IPS-18c (cell line): ENCODE measurements at regions not wholly inside any gene's neighbourhood (a gene's known extent, or its start where the extent isn't known, plus 50 kb on each side); places are given as distances from the start of the nearest gene placed in this dataset.

Source experiments
- H3K4me3 ChIP-seq: 2 replicates; pipeline ENCODE4 v1.7.0; 2013; ENCODE audit warnings: low read depth, mild to moderate bottlenecking, low read length, moderate library complexity; ENCODE audit not compliant: insufficient read depth
- H3K9me3 ChIP-seq: one replicate; pipeline ENCODE4 v1.6.1; 2013; ENCODE audit warnings: mild to moderate bottlenecking, low read length, moderate library complexity; ENCODE audit not compliant: control insufficient read depth, insufficient read depth

DNA sequence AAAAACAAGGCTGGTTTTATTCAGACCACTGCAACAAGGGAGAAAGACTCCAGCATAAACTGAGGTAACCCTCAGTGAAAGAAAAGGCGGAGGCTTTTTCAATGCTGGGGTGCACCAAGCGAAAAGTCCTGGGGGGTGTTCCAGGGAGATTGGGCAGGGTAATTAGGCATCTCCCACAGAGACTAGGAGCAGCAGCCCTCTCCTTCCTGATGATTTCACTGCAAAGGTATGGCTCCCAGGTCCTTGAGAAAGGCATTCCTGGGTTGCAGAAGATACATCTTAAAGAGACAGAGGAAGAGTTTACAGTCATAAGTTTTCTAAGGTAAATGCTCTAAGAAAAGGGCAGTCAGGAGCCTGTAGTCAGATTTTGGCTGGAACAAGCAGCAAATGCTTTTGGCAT lies 412.0 kb downstream of the FOXO1 start:
- Histone ChIP-seq H3K4me3 (no peak overlapping the region), H3K9me3 (no peaks in the 10 kb centered on the region)

DNA sequence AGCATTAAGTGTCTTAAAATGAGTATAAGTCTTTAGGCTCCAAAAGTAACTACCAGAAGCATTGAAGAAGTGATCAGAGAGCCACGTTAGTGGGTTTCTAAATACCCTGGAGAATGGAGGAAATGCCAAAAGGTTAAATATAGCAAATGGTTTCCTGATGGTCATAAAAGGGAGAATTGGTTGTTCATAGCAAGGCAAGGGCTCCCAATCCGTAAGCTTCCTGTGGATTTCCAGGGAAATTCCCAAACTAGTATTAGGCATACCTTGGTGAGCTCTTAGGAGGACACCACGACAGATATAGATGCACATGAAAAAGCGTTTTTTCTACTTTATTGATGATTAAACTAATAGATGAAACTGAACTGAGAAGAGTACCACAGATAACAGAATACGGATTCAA lies 410.9 kb downstream of the FOXO1 start:
- no peaks in the 10 kb centered on the region for H3K9me3 ChIP-seq
- H3K4me3 ChIP-seq = no peak overlapping the region

GRCh38 chr13:40259899-40260298 lies 406.5 kb downstream of the FOXO1 start:
- no peaks in the 10 kb centered on the region for H3K9me3 ChIP-seq
- no peak overlapping the region for H3K4me3 ChIP-seq

GRCh38 chr13:40261336-40261735 lies 405.1 kb downstream of the FOXO1 start:
- Histone ChIP-seq H3K9me3 (no peaks in the 10 kb centered on the region), H3K4me3 (no peak overlapping the region)

DNA sequence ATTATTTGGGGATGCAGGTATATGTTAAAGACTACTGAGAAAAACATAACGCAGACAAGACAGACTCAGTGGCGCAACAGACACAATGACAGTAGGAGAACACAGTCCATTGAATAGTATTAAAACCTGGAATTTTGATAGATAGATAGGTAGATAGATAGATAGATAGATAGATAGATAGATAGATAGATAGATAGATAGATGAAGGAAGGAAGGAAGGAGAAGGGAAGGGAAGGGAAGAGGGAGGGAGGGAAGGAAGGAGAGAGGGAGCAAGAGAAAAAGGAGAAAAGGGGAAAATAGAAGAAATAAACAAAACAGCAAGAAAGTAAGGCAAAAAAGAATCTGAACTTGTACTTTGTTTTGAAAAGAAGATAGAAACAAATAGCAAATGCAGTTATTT lies 404.5 kb downstream of the FOXO1 start:
- Histone ChIP-seq H3K9me3 (no peaks in the 10 kb centered on the region), H3K4me3 (no peak overlapping the region)

- Histone ChIP-seq H3K9me3 (peaks cover 2% of the 10 kb centered on the region), H3K4me3 (no peak overlapping the region)
These were observed 397.4 kb downstream of the FOXO1 start for GRCh38 chr13:40269086-40269485.

GRCh38 chr13:40270726-40271125 lies 395.7 kb downstream of the FOXO1 start:
- H3K4me3 ChIP-seq = no peak overlapping the region
- peaks cover 2% of the 10 kb centered on the region for H3K9me3 ChIP-seq

DNA sequence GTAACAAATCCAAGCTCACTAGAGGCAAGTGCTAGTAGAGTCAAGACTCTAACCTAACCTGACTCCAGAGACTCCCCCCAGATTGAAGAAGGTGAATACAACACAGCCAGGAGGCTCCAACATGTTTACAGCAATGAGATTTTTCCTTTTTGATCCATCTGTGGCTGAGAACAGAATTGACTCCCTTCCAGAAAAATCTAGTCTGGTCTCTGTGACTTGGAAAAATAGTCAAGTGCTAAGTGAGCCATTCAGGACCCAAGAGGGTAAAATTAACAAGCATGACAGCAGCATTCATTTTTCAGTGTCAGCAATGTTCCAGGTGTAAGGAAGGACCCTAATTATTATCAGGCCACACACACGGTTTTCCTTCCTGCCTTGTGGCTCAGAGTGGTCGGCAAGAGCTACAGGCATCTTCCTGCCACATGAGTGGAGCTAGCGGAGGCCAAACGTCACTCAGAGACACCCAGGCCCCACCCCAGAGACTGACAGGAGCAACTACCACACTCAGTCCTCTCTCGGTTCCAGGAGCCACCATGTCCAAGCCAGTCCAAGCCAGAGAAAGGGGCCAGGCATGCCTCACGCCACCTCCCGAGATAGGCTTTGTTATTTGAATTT lies 395.1 kb downstream of the FOXO1 start:
- Histone ChIP-seq H3K4me3 (no peak overlapping the region), H3K9me3 (peaks cover 2% of the 10 kb centered on the region)

DNA sequence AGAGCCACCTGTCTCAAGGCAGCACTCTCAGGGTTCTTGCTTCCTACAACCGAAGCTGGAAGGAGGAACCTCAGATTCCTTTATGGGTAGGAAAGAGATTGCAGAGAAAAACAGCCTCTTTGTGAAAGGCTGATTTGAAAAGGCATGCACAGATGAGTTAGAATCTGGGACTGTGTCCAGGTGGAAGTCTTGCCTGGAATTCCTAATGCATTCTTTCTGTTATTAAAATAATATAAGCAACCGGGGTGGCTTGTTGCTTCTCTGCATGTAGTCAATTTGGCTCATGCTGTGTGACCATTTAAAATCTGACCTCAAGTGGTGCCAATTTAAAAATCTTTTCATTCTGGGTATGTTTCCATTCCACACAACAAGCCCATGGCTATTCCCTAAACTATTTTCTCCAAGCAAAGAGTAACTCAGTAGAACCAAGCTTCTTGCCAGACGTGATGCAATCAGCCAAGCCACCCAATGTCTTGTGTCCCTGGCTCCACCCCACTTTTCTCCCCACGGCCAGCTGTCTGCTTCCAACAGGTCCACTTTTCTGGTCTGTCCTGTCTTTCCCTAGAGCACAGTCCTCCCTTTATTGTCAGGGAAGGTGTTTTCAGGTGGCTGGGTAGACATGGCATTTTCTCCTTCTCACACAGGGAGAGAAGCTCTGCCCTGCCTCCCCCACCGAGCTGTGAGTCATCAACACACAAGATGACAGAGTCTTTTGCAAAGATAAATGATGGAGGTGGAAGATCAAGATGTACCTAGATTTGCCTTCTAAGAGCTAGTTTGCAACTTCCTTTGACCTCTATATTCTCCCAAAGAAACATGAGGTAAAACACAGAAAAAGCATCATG lies 394.3 kb downstream of the FOXO1 start:
- no peak overlapping the region for H3K4me3 ChIP-seq
- peaks cover 2% of the 10 kb centered on the region for H3K9me3 ChIP-seq

- H3K9me3 ChIP-seq = peaks cover 2% of the 10 kb centered on the region
- no peak overlapping the region for H3K4me3 ChIP-seq
These were observed 393.7 kb downstream of the FOXO1 start for GRCh38 chr13:40272776-40273139.

- no peak overlapping the region for H3K4me3 ChIP-seq
- H3K9me3 ChIP-seq = peaks cover 2% of the 10 kb centered on the region
These were observed 393.0 kb downstream of the FOXO1 start for GRCh38 chr13:40273253-40274025.

GRCh38 chr13:40274103-40274502 lies 392.3 kb downstream of the FOXO1 start:
- Histone ChIP-seq H3K9me3 (peaks cover 2% of the 10 kb centered on the region), H3K4me3 (no peak overlapping the region)

DNA sequence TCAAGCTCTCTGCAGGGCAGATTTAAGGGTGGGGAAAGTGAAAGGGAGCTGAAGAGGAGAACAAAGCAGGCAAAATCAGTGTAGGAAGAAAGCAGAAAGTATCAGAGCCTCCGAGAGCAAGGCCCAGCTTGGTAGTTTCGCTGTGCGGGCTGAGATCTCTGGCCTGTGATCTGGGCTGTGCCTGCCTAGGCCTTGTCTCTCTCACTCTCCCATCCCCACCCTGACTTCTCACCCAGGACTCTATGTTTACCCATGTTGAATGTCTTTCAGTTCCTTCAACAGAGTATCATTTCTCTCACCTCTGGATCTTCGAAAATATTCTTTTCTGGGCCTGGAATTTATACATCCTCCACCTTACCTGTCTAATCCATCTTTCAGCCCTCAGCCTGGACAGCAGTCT lies 391.3 kb downstream of the FOXO1 start:
- Histone ChIP-seq H3K9me3 (peaks cover 2% of the 10 kb centered on the region), H3K4me3 (no peak overlapping the region)

DNA sequence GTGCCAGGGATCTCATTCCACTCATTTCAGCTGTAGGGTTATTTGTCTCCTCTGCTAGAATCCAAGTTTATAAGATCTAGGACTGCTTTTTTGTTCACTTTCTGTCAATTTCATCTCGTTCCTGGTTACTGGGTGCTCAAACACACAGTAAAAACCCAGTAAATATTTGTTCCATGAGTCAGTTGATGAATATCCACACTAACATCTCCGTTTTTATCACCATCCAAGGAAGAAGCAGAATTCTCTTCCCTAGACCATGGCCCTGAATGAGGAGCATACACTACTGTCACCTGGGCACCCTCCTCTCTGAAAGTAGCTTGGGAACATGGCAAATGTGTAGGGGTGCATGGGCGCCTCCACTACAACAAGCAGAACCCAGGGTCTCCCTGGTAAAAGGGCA lies 390.8 kb downstream of the FOXO1 start:
- Histone ChIP-seq H3K4me3 (no peak overlapping the region), H3K9me3 (peaks cover 2% of the 10 kb centered on the region)

DNA sequence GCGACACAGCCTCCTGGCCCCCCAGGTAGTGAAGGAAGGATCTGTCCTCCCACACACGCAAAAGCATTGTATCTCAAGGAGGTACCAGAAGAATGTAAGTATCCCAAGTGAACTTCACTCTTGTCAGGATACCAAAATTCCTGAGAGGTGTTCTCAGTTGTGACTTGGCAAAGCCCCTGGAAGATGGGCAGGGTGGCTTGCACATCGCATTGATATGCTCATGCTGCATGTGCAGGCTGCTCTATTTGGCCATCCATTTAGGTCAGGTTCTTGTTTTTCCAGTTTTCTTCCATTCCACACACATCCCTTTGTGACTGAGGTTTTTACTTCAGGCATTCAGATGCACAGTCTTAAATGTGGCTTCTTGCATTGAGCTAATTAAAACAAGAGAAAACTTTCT lies 382.8 kb downstream of the FOXO1 start:
- Histone ChIP-seq H3K4me3 (no peak overlapping the region), H3K9me3 (no peaks in the 10 kb centered on the region)

DNA sequence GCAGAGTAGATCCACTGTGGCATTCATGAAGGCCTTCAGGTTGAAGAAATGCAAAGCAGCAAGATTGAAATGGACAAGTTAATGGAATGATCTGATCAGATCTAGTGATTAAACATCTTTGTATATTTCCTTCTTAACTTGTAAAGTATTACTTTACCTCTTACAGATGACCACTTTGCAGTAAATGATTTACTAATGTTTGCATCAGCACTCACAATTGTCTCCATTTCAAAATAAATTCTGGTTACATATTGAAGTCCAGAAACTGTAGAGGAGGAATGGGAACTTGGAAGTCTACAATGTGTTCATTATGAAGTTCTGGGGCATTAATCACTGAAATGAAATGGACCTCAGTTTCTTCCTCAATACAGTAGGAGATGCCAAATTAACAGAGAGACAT lies 380.8 kb downstream of the FOXO1 start:
- H3K9me3 ChIP-seq = no peaks in the 10 kb centered on the region
- H3K4me3 ChIP-seq = no peak overlapping the region

DNA sequence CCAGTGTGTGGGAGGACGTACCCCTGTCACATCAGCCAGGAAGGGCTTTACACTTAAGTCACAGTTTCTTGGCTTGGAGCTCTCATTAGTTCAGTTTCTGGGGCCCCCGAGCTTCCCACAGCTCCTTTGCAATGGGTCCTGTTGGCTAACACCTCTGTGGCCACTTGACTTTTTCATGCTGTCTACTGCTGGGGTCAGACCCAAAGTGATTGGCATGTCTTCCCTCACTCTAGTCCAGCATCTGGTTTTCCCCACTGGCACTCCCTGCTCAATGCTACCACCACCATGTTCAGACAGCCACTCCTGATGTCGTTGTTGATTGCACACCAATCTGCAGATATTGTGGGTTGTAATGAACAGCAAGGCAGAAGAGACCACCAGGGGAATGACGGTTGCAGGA lies 379.0 kb downstream of the FOXO1 start:
- no peaks in the 10 kb centered on the region for H3K9me3 ChIP-seq
- no peak overlapping the region for H3K4me3 ChIP-seq

DNA sequence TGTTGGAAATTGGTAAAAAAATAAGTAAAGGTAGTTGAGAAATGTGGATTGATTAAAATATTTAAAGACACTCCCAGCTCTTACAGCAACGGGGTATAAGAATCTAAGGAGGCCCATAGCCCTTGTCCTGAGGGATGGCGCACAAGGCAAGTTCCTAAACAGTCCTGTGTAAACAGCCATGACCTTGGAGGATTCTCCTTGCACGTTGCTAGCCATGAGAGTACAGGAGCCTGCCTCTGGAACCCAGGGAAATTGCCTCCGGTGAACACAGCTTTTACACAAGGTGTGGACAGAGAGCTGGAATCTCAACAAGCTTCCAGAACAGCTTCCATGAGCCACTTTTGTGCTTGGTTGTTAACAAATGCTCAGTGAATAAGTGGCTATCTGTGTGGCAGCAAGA lies 378.2 kb downstream of the FOXO1 start:
- no peaks in the 10 kb centered on the region for H3K9me3 ChIP-seq
- H3K4me3 ChIP-seq = no peak overlapping the region
